Dermis microvascular lymphatic vessel endothelial cell (primary cell): ENCODE measurements at regions not wholly inside any gene's neighbourhood (a gene's known extent, or its start where the extent isn't known, plus 50 kb on each side); places are given as distances from the start of the nearest gene placed in this dataset.
"Not testable (repeated sequence)": the region's sequence is repeated elsewhere in the genome, so short reads cannot be mapped to it uniquely, and the experiment has no call there.

Experiments
- DNase-seq, 2 donors: peaks; one replicate each; pipeline versions ENCODE4 v3.0.0 to v3.0.0-alpha.2; 2010; ENCODE audit warnings: low read depth in 2 of 2

GRCh38 chr6:156601152-156602065, 175.8 kb upstream of the ARID1B start:
- no peak for DNase-seq

- DNase-seq, result no peak
Measured at GRCh38 chr6:156600678-156601077, 176.5 kb upstream of the ARID1B start.

GRCh38 chr6:156599978-156600590, 177.1 kb upstream of the ARID1B start:
- no peak for DNase-seq

GRCh38 chr6:156599366-156599765, 177.8 kb upstream of the ARID1B start:
- no peak for DNase-seq

DNA sequence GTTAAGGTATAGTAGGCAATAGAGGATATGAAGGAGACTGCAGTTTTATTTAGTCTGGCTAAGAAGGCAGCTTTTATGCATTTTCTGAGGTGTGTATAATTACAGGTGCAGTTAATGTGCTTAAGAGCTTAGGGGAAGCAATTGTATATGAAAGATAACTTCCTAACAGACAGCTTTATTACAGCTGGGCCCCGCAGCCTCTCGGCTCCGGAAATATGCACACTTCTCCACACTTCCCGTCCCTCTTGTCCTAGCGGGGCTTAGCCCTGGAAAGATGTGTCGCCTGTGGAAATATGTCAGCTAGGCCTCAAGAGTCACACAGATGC, 178.4 kb upstream of the ARID1B start:
- no peak for DNase-seq

GRCh38 chr6:156598071-156598854, 178.9 kb upstream of the ARID1B start:
- no peak for DNase-seq

GRCh38 chr6:156597095-156597494, 180.1 kb upstream of the ARID1B start:
- DNase-seq, result no peak

GRCh38 chr6:156595476-156595875, 181.7 kb upstream of the ARID1B start:
- no peak for DNase-seq

GRCh38 chr6:156593893-156594292, 183.3 kb upstream of the ARID1B start:
- no peak for DNase-seq

GRCh38 chr6:156593127-156593526, 184.1 kb upstream of the ARID1B start:
- no peak for DNase-seq

DNA sequence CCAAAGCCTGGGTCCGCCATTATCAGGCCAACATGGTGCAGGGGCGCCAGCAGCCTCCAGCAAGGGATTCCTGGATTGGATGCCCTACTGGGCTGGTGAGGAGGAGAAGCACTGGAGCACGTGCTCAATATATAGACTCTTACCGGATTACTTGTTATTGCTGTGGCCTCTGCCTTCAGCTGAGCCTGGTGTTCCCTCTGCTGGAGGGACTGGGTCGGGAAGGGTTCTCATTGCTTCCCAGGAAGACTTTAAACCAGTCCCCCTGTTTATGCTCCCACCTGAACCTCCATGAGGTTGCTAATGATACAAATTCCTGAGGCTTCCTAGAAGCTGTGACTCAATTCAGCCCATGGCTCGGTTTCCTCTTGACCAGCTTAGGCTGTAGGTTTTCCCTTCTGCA, 186.7 kb upstream of the ARID1B start:
- DNase-seq, result no peak

GRCh38 chr6:156589281-156589680, 187.9 kb upstream of the ARID1B start:
- no peak for DNase-seq

DNA sequence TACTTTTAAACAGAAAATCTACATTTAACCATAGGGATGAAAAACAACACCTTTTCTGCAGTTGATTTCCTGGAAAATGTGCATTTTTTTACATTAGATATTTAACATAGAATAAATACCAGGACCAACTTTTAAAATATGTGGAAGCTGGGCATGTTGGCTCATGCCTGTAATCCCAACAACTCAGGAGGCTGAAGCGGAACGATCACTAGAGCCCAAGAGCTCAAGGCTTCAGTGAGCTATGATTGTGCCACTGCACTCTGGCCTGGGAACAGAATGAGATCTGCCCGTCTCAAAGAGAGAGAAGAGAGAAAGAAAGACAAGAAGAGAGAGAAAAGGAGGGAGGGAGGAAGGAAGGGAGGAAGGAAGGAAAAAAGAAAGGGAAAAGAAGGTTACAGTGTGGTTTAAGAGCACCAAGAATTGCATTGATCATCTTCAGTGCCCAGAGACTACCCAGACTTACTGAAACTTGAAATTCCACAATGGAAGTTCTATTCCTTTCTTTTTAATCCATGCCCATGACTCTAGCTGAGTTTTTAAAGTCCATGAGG, 189.4 kb upstream of the ARID1B start:
- DNase-seq, result no peak

DNA sequence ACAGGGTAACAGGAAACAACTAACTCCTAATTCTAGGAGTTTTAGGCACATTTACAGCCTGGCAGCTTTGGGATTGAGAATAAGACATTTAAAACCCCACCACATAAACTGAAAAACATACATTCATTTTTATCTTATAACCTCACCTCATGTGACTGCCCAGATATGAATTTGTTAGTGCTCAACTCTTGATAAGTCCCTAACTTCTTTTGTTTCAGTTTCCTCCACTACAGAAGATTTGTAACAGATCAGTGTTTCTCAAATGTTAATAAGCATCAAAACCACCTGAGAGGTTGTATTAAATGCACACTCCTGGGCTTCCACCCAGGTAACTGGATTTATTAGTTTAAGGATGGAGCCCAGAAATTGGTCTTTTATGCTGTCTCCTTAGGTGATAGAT, 190.1 kb upstream of the ARID1B start:
- DNase-seq, result no peak

GRCh38 chr6:156585859-156586258, 191.3 kb upstream of the ARID1B start:
- no peak for DNase-seq

DNA sequence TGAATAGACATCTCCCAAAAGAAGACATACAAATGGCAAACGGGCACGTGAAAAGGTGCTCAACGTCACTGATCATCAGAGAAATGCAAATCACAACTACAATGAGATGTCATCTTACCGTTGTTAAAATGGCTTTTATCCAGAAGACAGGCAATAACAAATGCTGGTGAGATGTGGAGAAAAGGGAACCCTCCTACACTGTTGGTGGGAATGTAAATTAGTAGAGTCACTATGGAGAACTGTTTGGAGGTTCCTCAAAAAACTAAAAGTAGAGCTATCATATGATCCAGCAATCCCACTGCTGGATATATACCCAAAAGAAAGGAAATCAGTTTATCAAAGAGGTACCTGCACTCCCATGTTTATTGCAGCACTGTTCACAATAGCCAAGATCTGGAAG, 193.1 kb upstream of the ARID1B start:
- DNase-seq, result not testable (repeated sequence)

DNA sequence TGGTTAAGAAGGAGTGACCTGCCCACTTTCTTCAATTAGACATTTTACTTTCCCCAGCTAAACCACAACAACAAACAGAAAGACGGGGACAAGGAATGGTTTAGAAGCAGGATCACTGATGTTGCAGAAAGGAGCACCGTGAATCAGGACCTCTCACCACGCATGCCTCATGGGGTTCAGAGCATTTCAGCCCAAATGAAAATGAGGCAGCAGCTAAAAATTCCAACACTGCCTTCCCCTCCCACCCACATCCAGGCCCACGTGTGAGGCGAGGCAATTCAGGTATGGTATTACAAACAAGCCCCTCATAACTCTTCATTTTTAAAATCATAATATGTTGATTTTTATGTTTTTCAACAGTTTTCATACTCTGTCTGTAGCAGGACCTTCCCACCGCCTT, 194.1 kb upstream of the ARID1B start:
- no peak for DNase-seq

DNA sequence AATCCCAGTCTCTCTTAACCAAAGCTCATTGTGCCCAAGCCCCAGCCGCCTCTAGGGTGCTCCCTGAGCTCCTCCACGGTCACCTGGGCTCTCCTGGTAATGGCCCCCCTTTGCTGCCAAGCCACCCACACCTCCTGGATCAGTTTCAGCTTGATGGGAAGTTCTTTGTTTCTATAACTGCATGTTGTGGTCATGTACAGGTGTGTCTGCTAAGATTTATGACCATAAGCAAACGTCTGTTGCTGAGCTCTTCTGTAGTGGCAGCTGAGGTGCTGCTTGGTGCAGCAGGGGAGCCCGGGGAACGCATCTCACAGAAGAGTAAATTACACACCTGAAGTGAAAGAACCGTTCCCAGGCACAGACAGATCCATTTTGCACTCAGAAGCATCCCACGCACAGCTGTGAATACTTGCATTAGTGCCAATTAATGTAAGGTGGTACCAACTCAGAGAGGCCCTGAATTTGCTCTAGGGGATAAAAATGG, 194.6 kb upstream of the ARID1B start:
- no peak for DNase-seq

GRCh38 chr6:156579564-156579963, 197.6 kb upstream of the ARID1B start:
- DNase-seq, result no peak

- DNase-seq, result no peak
Measured at GRCh38 chr6:156577749-156578148, 199.4 kb upstream of the ARID1B start.

DNA sequence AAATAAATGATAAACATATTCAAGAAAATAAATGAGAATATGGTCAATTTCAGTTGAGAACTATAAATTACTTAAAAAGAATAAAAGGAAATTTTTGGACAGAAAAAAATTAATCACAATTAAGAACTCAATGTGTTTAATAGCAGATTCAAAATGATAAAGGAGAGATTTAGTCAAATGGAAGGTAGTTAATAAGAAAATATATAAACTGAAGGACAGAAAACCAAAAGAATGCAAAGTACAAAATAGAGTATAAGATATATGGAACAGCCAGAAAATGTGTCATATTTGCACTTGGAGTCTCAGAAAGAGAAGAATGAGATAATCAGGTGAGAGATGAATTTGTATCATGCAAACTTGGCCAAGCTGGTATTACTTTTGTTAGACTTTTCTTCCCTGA, 201.8 kb upstream of the ARID1B start:
- DNase-seq, result no peak

DNA sequence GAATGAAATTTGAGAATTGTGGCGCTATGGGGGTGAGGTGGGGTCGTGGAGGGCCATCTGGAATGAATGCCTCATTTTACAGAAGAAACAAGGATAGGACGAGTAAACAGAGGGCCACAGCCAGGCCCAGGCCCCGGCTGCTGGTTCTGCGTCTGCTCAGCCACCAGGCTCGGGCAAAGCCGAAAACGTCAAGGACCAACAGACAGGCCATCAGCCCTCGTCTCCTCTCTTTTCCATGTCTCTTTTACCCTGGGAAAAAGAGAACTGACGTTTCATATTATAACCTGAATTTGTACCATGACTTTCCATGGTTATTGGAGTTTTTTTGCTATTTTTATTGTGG, 212.4 kb upstream of the ARID1B start:
- DNase-seq, result no peak
